ENCODE measurements at regions not wholly inside any gene's neighbourhood (a gene's known extent, or its start where the extent isn't known, plus 50 kb on each side); places are given as distances from the start of the nearest gene placed in this dataset.

GRCh38 chrY:7682386-7682785 is 770.8 kb upstream of the AMELY start:
- TF ChIP-seq, protein P1, sequence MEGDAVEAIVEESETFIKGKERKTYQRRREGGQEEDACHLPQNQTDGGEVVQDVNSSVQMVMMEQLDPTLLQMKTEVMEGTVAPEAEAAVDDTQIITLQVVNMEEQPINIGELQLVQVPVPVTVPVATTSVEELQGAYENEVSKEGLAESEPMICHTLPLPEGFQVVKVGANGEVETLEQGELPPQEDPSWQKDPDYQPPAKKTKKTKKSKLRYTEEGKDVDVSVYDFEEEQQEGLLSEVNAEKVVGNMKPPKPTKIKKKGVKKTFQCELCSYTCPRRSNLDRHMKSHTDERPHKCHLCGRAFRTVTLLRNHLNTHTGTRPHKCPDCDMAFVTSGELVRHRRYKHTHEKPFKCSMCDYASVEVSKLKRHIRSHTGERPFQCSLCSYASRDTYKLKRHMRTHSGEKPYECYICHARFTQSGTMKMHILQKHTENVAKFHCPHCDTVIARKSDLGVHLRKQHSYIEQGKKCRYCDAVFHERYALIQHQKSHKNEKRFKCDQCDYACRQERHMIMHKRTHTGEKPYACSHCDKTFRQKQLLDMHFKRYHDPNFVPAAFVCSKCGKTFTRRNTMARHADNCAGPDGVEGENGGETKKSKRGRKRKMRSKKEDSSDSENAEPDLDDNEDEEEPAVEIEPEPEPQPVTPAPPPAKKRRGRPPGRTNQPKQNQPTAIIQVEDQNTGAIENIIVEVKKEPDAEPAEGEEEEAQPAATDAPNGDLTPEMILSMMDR (IDR thresholded peaks at IDR 0.05): no peak
- TF ChIP-seq POLR2A (IDR thresholded peaks at IDR 0.05): no peak
